HG02884 (cell line): ENCODE measurements at regions not wholly inside any gene's neighbourhood (a gene's known extent, or its start where the extent isn't known, plus 50 kb on each side); places are given as distances from the start of the nearest gene placed in this dataset.
"Not testable (repeated sequence)": the region's sequence is repeated elsewhere in the genome, so short reads cannot be mapped to it uniquely, and the experiment has no call there.

Source experiments
- ATAC-seq: cut with Tn5 transposase; IDR thresholded peaks from one replicate; pipeline ENCODE4 v1.9.1; 2021; ENCODE audit warnings: mild to moderate bottlenecking, moderate library complexity; ENCODE audit not compliant: unreplicated experiment

DNA sequence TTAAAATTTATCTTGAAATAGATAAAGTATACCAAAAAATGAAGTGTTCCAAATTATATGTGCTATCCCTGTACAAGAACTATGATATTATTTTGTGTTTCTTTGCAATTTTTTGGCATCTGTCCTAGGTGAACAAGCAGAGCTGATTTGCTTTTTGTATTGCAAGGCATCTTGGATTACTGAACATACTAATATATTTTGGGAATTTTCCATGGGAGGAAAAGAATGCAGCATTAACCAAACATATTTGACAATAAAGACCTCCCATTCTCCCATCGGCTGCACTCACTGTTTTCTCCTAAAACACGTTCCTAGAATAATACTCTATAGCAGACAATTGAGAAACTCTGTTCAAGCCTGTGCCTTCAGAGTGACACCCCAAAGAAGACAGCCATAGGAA is 265.1 kb upstream of the ALCAM start:
- no peak for ATAC-seq

DNA sequence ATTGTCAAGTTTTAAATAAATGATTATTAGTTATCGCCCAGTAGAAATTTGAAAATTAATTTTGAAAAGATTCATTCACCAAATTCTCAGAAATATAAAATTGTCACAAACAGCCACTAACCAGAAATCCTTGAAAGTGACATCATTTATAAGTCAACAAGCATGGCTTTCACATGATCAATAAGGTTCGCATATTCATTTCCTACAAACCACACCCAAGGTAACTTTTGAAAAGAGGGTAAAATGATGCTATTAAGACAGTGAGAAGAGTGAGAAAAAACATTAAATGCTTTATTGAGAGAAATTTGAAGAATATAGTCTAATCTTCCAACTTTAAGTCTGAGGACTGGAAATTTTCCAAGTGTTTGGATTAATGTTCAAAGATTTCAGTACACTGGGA is 263.6 kb upstream of the ALCAM start:
- no peak for ATAC-seq

DNA sequence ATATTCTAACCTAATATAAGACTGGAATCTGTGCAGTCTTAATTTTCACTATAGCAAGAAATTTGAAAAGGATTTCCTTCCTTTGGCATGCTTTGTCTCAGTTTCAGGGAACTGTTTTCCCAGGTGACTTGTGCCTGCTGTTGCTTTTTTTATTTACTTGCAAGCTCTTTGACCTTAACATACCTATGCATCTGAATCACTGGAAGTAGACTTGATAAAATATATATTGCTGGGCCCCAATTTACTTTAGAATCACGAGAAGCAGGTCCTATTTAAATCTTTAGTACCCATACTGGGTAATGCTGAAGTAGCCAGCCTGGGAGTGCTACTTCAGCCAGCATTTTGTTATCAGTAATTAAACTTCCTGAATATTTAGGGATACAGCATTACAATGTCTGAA is 257.9 kb upstream of the ALCAM start:
- no peak for ATAC-seq

DNA sequence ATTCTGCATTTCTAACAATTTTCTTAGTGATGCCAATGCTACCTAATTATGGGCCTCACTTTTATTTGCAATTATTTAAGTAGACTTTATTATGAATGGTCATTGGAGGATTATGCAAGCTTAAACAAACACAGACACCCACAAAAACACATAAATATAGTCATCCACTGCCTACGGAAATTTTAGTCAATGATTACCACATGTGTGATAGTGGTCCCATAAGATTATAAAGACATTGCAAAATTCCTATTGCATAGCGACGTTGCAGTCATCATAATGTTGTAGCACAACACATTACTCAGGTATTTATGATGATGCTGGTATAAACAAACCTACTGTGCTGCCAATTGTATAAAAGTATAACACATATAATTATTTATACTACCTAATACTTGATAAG is 247.8 kb upstream of the ALCAM start:
- no peak for ATAC-seq

DNA sequence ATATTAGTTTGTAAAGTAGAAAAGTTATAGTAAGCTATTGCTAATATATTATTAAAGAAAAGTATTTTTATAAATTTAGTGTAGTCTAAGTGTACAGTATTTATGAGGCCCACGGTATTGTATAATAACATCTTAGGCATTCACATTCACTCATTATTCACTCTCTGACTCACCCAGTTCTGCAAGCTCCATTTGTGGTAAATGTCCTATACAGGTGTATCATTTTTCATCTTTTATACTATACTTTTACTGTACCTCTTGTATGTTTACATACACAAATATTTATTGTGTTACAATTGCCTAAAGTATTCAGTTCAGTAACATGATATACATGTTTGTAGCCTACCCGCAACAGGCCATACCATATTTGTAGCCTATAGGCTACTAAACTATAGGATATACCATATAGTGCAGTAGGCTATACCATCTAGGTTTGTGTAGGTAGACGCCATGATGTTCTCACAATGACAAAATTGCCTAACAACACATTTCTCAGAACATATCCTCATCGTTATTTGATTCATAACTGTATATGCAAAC is 246.8 kb upstream of the ALCAM start:
- no peak for ATAC-seq

DNA sequence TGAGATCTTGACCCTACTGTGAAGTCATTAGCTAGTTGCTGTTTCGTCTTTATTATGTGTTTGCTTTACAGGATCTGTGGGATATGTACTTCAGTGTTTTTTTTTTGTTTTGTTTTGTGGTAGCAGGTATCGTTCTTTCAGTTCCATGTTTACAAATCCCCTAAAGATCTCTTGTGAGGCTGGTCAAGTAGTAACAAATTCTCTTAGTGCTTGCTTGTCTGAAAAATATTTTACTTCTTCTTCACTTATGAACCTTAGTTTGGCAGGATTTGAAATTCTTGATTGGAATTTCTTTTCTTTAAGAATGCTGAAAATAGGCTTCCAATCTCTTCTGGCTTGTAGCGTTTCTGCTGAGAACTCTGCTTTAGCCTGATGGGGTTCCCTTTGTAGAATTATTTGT is 235.8 kb upstream of the ALCAM start:
- ATAC-seq = no peak

DNA sequence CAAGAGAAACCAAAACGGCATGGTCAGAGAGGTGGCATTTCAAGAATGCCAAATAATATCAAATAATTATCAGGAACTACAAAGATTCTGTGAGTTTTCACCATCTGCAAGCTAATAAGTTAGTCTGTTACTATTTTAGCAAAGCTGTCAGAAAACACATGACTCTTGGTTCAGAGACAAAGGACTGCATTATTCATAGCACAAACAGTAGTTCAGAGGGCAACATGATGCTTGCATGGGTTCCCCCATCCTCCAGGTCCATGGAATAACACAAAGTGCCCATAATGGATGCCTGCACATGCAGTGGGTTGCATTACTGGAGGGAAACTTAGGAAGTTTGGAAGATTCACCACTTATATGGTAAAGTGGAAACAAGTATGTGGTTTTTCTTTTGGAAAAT is 228.8 kb upstream of the ALCAM start:
- ATAC-seq = no peak

DNA sequence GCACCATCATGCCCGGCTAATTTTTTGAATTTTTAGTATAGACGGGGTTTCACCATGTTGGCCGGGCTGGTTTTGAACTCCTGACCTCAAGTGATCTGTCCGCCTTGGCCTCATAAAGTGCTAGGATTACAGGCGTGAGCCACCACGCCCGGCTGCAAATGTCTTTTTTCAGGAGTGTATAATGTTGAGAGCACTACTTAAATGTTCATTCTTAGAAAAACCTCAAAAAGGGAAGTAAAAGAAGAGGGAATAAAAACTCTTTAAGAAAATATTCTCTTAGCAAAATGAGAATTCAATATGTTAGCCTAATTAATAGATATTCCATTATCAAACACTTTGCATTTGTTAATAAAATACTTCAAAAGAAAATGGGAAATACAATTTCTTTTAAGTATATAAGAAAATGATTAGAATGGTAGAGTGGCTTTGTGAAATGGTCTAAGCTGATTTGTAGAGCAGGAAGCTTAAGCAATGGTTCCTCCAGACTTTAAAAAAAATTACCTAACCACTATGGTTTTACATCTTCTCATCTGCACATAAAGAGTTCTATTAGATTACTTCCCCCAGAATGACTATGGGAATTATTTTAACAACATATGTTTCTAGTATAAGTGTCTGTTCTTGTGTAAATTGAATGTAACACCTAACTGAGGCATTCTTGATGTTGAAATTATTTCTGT is 226.7 kb upstream of the ALCAM start:
- no peak for ATAC-seq

DNA sequence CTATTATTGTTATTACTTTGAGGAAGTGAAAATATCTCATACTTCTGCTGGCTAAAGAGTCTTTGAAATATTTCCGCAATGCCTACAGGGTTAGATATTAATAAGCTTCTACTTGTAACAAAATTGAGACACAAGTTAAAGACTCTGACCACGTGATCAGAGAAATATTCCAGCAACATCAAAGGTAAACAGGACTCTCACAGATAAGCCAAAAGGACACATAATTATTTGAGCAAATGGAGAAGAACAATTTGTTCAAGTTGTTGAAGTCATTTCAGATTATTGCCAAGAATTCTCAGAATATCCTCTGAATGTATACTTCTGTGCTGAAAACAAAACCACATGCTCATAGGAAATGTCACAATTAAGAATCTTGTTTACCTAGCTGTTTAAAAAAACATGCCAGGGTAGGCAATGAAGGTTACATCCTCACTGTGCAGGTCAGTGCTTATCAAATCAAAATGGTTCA is 225.8 kb upstream of the ALCAM start:
- ATAC-seq = no peak

DNA sequence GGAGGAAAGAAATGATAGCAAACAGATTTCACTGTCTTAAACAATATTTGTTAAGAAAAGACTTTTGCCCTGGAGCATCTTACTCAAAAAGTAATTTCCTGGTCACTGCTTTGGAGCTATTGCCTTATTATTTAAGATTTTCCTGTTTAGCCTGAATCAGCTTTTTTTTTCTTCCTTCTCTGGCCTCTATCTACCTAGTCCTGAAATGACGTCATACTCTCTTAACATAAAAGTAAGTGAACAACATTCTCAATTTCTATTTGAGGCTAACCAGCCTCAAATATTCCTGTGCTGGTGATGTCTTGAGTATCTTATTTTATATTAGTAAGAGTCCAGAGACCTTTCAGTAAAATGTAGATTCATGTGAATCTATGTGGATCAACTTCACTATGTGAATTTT is 221.9 kb upstream of the ALCAM start:
- ATAC-seq = no peak

DNA sequence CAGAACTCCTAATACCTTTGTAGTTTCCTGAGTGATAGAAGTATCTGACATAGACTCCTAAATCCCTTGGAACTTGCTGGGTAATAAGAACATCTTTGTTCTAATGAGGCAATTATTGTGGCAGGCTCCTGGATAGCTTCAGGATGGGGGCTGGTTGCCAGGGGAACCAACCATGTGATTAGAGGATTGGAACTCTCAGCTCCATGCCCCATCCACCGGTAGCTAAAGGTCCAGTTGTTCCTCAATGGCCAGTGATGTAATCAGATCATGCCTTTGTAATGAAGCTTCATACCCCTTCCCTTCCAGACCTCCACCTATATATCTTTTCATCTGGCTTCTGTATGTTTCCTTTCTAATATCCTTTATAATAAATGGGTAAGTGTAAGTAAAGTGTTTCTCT is 221.2 kb upstream of the ALCAM start:
- ATAC-seq = no peak

DNA sequence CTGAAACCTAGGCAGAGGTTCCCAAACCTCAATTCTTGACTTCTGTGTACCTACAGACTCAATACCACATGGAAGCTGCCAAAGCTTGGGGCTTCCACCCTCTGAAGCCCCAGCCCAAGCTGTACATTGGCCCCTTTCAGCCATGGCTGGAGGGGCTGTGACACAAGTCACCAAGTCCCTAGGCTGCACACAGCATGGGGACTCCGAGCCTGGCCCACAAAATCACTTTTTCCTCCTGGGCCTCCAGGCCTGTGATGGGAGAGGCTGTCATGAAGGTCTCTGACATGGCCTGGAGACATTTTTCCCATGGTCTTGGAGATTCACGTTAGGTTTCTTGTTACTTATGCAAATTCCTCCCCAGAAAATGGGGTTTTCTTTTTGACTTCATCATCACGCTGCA is 217.5 kb upstream of the ALCAM start:
- ATAC-seq = not testable (repeated sequence)

DNA sequence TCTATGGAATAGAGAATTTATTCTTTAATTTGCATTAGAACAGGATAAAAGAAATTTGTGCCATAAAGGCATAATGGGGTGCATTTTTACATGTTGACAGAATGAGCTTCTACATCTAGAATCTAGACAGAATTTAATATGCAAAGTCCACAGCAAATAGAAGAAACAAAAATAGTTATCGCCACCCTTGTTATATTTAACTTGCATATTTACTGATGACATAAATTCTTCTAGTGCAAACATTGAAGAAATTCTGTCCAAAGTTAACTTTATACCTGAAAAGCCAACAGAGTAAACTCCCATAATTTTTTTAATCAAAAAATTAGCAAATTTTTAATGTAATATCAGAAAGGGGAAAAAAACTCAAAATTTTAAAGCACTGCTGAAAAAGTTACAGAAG is 213.7 kb upstream of the ALCAM start:
- no peak for ATAC-seq

DNA sequence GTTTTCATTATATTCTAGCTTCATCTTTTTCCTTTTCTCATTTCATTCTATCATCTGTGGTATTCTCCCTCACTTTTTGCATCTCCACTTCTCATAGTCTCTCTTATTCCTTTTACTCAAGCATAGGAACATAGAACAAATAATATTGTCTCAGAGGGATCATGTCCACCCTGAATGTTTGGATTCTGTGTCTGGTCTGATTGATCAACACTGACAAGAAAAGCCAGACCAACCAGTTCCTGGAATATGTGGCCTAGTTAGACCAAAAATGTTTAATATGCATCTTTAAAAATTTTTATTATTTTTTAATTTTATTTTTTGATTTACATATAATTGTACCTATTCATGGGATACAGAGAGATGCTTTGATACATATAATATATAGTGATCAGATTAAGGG is 212.0 kb upstream of the ALCAM start:
- ATAC-seq = no peak

DNA sequence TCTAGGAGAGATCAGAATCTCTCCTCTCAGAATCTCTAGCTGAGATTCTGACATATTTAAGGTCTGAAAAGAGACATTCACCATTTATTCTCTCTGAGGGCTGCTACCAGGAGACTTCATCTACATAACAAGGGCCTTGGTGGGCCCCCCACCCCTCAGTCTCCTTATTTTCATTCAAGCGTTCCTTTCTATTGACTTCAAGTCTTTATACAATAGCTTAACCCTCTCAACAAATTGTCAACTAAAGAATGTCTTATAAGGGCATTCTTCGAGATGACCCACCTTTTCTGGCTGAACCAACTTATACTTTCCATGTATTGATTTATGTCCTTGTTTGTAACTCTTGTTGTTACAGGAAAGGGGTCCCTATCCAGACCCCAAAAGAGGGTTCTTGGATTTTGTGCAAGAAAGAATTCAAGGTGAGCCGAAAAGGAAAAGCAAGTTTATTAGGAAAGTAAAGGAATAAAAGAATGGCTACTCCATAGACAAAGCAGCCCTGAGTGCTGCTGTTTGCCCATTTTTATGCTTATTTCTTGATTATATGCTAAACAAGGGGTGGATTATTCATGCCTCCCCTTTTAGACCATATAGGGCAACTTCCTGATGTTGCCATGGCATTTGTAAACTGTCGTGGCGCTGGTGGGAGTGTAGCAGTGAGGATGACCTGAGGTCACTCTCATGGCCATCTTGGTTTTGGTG is 209.5 kb upstream of the ALCAM start:
- ATAC-seq = no peak

DNA sequence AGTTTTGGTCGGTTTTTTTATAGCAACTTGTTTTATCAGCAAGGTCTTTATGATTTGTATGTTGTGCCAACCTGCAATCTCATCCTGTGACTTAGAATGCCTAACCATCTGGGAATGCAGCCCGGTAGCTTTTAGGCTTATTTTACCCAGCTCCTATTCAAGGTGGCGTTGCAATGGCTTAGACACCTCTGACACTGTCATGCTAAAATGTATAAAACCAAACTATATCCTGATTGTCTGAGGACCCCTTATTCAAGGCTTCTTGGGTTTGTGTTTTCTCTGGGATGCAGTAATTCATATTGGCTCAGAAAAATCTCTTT is 209.0 kb upstream of the ALCAM start:
- no peak for ATAC-seq

DNA sequence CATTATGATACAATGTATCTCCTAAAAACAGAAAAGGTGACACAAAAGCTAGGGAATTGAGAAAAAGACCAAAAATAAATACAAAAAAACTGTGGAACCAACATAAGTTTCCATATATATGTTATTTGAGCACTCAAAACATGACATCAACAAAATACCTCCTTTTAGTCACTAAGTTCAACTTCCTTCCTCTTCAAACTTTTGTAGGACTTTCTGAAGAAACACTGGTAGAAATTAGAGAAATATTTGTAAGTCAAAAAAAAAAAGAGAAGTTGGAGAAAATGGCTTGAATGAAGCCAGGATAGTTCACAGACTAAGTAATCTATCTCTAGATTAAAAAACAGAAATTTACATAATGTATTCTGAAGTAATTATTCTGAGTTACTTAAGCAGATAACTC is 208.4 kb upstream of the ALCAM start:
- no peak for ATAC-seq

DNA sequence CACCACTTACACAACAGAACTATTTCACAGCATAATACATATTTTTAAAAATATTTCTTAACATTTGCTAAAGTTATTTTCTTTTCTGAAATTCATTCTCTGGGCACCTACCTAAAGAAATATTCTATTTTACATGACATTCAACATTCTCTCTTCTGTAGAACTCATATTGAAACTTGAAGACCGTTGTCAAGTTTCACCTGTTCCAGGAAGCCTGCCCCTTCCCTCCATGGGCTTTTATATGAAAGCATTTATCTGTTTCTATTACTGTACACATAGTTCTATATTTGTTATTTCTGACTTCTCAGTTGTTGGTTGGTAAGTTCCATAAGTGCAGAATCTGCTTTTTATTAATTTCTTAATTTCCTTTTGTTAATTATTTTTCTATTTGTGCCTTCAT is 204.3 kb upstream of the ALCAM start:
- ATAC-seq = peak; percentile 68

DNA sequence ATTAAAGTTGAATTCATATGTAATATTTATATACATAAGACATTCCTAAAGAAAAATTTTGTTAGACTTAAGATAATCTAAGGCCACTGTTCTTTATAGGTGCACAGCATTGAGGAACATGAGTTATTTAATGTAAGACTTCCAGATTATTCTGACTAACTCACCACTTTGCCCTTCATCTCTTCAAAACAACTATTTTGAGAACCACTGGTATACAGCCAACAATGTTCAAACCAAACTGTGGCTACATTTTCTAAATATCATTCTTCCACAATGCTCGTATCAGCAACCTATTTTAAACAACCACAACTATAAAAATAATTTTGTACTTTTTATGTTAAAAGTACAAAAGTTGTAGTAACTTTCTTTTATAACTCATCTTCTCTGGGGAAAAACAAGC is 199.8 kb upstream of the ALCAM start:
- ATAC-seq = no peak

DNA sequence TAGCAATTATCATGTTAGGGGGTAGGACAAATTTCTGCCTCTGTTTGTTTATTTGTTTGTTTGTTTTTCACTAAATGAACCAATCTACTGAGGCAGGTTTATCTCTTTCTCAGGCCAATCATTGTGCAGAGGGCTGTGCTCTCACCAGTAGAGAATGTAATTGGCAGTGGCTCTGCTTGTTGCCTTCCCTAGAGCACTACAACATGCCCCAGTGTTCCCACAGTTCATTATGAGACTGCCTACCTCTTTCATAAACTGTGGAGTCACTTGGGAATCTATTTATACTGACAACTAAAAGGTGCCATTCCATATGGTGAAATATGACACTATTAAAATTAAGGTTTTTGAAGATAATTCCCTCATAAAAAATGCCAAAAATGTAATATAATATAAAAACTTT is 196.3 kb upstream of the ALCAM start:
- no peak for ATAC-seq

DNA sequence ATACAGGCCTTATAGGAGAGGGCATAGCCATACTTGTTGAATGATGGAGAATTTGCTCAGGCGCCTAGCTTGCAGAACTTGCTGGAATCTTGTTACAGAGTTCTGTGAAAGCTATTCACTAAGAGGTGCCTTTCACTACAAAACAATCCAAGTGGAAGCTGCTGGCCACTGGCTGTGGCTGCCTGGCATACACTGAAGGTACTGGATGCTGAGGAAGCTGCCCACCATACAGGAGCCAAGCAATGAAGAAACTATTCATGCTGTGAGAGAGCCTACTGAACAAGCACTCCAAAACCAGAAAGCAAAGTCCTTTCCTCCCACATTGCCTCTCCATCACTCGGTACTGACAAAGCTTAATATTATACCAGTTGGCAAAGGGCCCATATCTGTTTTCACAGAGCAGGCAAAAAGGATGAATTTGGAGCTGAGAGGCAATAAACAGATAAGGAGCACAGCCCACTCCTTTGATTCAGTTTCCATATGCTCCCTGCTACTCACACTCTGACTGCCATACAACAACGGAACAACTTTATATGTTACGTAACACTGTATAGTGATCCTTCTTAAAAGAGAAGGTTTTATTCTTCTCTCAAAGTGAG is 192.6 kb upstream of the ALCAM start:
- ATAC-seq = no peak

DNA sequence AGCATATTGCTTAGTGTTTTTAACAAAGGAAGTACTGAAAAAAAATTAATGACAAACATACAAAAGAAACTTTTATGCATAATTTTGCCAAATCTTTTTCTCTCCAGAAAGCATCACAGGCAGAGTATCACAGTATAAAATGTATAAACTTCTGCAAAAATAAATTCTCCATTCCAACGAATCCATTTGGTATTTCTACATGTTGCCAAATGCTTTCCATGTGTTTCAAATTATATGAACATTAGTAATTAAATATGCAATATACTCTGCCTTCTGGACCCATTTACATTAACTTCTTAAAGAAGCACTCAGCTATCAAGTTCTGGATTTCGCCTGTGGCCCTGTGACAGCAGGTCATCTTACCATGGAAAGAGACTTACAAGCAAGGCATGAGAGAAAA is 189.1 kb upstream of the ALCAM start:
- ATAC-seq = no peak
